BJ (cell line): ENCODE measurements at regions not wholly inside any gene's neighbourhood (a gene's known extent, or its start where the extent isn't known, plus 50 kb on each side); places are given as distances from the start of the nearest gene placed in this dataset.

ENCODE experiments used
- CTCF ChIA-PET: fragments of 350-600 bp; formaldehyde crosslinking; extraction: SDS; loops from one replicate; lab custom pipeline; 2021; ENCODE audit warnings: antibody characterized with exemption, inconsistent platforms; lab: Yijun Ruan, JAX
- POLR2A ChIA-PET: fragments of 300-600 bp; sonication (Branson Sonifier 250); formaldehyde crosslinking; extraction: SDS; loops from one replicate; lab custom pipeline; 2021; ENCODE audit warnings: antibody characterized with exemption; lab: Charles Lee
- DNase-seq: peaks from one replicate; pipeline ENCODE4 v3.0.0-alpha.2; 2011; ENCODE audit warnings: low read depth
- H3K27me3 ChIP-seq: 2 replicates; pipeline ENCODE4 v1.6.0; 2011; ENCODE audit warnings: low read length; ENCODE audit not compliant: control insufficient read depth, insufficient read depth
- H3K36me3 ChIP-seq: 2 replicates; pipeline ENCODE4 v1.5.1; 2011; ENCODE audit warnings: low read length; ENCODE audit not compliant: control insufficient read depth, insufficient read depth
- H3K4me3 ChIP-seq: 2 replicates; pipeline ENCODE4 v1.5.1; 2011; ENCODE audit warnings: low read depth, mild to moderate bottlenecking, control low read depth, low read length
- CTCF ChIP-seq: IDR thresholded peaks from 2 replicates; pipeline ENCODE4 v1.5.1; 2011; ENCODE audit warnings: low read depth, mild to moderate bottlenecking, control low read depth, inconsistent platforms, low read length, moderate library complexity; ENCODE audit not compliant: insufficient read depth

- ChIA-PET CTCF (no interaction called here), POLR2A (no interaction called here)
- no peak for TF ChIP-seq CTCF
- H3K4me3 ChIP-seq = no peak overlapping the region
- DNase-seq = no peak
- H3K27me3 ChIP-seq = peaks cover 3% of the 10 kb centered on the region; the same call in 1 of the 2 replicates
- no peaks in the 10 kb centered on the region for H3K36me3 ChIP-seq
Observed at GRCh38 chr3:46146548-46146947, 61.6 kb downstream of the CCR1 start.

- no peak for TF ChIP-seq CTCF
- POLR2A ChIA-PET = no interaction called here
- no peak for DNase-seq
- H3K36me3 ChIP-seq = no peaks in the 10 kb centered on the region
- no peak overlapping the region for H3K4me3 ChIP-seq
- H3K27me3 ChIP-seq = peaks cover 3% of the 10 kb centered on the region; the same call in 1 of the 2 replicates
- CTCF ChIA-PET = no interaction called here
Observed at GRCh38 chr3:46146021-46146420, 62.1 kb downstream of the CCR1 start.

- no peak for TF ChIP-seq CTCF
- no peak overlapping the region for H3K4me3 ChIP-seq
- CTCF ChIA-PET = no interaction called here
- POLR2A ChIA-PET = no interaction called here
- H3K36me3 ChIP-seq = no peaks in the 10 kb centered on the region
- DNase-seq = no peak
- H3K27me3 ChIP-seq = peaks cover 3% of the 10 kb centered on the region; the same call in 1 of the 2 replicates
Observed at GRCh38 chr3:46145147-46145546, 63.0 kb downstream of the CCR1 start.

- DNase-seq = no peak
- H3K27me3 ChIP-seq = peaks cover 3% of the 10 kb centered on the region; the same call in 1 of the 2 replicates
- CTCF ChIA-PET = no interaction called here
- H3K4me3 ChIP-seq = no peak overlapping the region
- POLR2A ChIA-PET = no interaction called here
- no peaks in the 10 kb centered on the region for H3K36me3 ChIP-seq
- no peak for TF ChIP-seq CTCF
Observed at GRCh38 chr3:46143951-46144473, 64.1 kb downstream of the CCR1 start.

- Histone ChIP-seq H3K4me3 (no peak overlapping the region), H3K27me3 (peaks cover 1% of the 10 kb centered on the region; the same call in 1 of the 2 replicates), H3K36me3 (no peaks in the 10 kb centered on the region)
- CTCF ChIA-PET = no interaction called here
- TF ChIP-seq CTCF = no peak
- POLR2A ChIA-PET = no interaction called here
- DNase-seq = no peak
Observed at GRCh38 chr3:46141813-46142212, 66.3 kb downstream of the CCR1 start.
